HT1080 (cell line): ENCODE measurements at regions not wholly inside any gene's neighbourhood (a gene's known extent, or its start where the extent isn't known, plus 50 kb on each side); places are given as distances from the start of the nearest gene placed in this dataset.

Source experiments
- DNase-seq: peaks from one replicate; pipeline ENCODE4 v3.0.0-alpha.2; 2015; ENCODE audit warnings: low read depth

DNA sequence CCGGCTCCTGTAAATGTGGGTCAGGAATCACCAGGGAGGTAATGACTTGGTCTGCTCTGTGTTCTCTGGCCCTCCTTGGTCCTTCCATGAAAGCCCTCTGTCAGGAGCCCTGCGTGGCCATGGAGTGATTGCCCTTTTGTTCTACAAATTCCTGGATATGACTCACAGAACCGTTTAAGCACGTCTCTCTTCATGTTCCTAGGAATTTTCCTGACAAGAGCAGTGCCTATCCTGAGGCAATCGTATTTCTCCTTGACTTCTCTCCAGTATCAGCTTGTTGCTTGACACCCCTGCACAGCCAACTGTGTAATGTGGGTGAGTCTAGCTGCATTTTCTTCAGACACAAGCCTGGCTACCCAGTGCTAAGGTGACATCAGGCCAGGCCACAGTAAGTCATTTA lies 274.3 kb upstream of the ZNF462 start:
- peak; percentile 69 for DNase-seq

DNA sequence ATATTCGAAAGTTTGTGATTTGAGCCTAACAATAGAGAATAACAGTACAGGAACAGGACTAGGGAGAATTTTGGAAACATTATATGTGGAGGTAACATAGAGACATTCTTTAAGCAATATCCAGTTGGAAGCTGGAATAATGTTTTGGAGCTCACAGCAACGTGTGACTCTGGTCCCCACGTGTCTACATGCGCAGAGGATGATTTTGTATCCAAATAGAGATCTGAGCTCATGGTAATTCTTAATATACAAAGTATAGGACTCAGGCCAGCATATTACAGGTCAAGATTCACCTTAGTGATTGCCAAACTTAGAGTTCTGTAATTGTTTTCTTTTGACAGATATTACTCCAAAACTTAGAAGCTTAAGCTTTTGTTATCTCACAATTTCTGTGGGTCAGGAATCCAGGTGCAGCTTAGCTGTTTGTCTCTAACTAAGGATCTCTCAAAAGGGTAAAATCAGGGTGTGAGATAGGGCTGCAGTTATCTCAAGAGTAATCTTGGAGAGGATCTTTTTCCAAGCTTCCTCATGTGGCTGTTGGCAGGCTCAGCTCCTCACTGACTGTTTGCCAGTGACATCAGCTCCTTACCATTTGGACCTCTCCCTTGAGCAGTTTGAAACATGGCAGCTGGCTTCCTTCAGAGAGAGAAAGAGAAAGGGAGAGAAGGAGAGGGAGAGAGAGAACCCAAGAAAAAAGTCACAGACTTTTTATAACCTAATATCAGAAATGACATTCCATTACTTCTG lies 272.0 kb upstream of the ZNF462 start:
- DNase-seq = no peak

- DNase-seq = no peak
Observed at GRCh38 chr9:106593201-106593600, 269.8 kb upstream of the ZNF462 start.

DNA sequence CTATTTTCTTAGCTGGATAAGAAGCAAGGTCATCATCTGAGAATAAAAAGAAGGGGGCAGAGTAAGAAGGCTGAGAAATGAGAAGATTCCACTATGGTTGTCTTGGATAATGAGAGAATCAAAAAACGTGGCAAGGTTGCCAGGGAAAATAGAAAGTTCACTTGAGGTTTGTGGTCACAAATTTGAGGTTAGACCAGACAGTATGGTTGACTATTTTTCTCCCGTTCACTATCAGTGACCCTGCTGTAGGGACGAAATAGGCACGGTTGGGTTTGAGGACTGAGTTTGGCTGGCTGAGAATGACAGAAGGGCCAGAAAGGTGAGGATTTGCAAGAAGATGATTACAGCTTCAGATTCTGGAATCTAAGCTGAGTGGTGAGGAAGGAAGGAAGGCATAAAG lies 266.0 kb upstream of the ZNF462 start:
- DNase-seq = no peak

- DNase-seq = no peak
Observed at GRCh38 chr9:106600955-106601560, 261.9 kb upstream of the ZNF462 start.

GRCh38 chr9:106602344-106602743 lies 260.6 kb upstream of the ZNF462 start:
- DNase-seq = no peak

DNA sequence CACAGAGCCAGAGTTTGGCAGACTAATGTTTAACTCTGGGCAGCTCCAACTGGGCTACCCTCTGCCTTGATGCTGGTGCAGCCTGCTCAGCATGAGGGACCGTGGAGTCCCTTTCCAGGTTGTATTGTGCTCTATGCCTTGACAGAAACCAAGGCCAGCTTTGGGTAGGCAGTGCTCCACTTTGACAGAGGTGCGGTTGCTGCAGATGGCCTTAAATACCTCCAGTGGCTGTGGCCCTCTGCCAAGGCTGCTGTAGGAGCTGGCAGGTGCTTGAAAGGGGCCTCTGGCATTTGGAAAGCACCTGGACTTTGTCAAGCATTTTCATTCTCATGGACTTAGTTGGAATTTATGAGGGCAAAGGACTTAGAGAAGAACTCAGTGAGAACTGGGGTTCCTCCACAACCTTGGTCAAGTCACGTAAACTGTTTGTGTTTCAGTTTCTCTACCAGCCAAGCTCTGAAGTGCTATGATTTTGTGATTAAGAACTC lies 249.7 kb upstream of the ZNF462 start:
- no peak for DNase-seq

GRCh38 chr9:106615118-106615889 lies 247.7 kb upstream of the ZNF462 start:
- no peak for DNase-seq

- no peak for DNase-seq
Observed at GRCh38 chr9:106616026-106616425, 246.9 kb upstream of the ZNF462 start.

DNA sequence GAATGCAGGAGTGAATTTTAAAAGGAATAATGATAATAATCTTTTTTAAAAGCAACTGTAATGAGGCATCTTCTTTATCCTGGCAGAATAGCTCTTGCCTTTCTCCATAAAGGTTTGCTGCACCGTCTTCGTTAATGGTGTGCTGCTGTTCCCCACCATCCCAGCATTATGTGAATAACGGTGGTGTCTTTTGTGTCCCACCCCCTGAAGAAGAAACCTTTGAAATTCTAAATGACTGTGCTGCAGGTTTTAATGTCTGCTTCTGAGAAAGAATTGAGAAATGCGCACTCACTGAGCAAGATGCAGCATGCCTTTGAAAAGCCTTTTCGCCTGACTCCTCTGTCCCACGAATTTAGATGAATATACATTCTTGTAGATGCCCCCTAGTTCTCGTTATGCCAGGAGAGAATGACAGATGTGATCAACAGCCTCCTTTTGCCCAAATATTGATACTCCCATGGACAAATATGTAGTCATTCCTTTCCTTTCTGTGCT lies 246.1 kb upstream of the ZNF462 start:
- no peak for DNase-seq

DNA sequence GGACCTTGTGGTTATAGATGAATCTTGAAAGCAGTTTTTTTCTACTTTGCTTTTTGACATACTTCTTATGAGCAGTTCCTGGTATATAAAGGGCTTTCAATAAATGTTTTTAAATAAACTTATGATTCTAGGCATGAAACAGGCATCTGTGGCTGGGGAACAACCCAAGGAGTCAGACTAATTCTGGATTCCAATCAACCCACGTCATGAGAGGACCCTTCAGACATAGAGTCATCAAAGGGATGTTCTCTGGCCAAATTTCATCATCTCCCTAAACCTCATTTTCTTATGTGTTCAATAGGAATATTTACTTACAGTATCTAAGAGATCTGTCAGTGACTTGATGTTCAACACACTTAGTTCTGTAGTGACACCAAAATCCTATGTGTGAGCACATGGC lies 243.8 kb upstream of the ZNF462 start:
- peak; percentile 42 for DNase-seq

GRCh38 chr9:106620081-106620480 lies 242.9 kb upstream of the ZNF462 start:
- no peak for DNase-seq

GRCh38 chr9:106620866-106621265 lies 242.1 kb upstream of the ZNF462 start:
- DNase-seq = no peak

- DNase-seq = no peak
Observed at GRCh38 chr9:106621313-106622163, 241.4 kb upstream of the ZNF462 start.

- DNase-seq = no peak
Observed at GRCh38 chr9:106622164-106622487, 240.8 kb upstream of the ZNF462 start.

DNA sequence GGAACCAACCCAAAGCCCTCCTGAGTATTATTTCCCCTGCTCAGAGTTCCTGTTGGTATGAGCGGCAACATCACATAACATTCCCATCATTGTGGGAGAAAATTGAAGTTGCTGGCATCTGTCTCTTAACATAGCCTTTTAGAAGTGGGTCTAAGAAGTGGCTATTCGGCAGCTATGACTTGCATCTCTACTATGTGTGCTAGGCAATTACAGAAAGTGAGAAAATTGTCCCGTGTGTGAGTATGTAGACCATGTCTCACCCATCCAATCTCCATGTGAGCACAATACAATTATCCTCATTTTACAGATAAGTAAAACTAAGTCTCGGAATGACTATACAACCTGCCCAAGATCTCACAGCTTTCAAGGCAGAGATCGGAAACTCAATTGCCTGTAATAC lies 239.4 kb upstream of the ZNF462 start:
- no peak for DNase-seq

DNA sequence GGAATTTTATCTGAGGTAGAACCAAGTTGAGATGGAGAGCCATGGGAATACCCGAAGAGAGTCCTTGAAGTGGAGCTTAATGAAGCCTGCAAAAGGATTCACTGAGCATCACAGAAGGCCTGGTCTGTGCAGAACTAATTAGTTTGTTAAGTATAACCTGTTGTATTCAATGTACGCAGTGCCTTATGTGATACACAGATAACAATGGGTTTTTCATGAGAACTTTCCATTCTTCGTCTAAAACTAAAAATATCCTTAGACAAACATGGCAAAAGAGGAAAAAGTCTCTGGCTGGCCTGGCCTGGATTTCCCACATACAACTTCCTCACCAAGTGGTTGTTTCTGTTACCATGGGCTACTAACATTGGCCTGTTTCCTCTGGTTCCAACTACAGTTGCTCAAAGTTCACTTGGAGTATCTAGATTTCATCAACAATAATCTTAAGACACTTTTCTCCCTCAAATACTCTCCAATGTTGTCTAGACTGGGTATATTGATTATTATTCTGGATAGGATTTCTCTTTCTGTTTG lies 237.6 kb upstream of the ZNF462 start:
- no peak for DNase-seq

GRCh38 chr9:106626936-106627335 lies 236.0 kb upstream of the ZNF462 start:
- DNase-seq = no peak

DNA sequence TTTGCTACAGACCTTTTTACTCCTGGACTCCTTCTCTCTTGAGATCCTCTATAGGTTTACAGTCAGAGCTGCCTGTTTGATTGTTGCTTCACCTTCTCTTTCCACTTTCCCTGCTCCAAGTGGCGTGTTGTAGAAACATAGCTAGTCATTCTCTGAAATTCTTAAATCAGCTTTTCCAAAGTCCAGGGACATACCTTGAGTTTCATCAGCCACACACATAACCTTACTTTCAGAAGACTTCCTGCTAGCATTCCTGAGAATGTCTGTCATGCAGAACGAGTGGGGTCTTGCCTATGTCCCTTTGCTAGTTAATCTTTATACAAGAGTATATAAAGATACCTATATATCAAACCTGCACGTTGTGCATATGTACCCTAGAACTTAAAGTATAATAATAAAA lies 230.3 kb upstream of the ZNF462 start:
- DNase-seq = peak; percentile 21

- DNase-seq = no peak
Observed at GRCh38 chr9:106634183-106634582, 228.8 kb upstream of the ZNF462 start.

DNA sequence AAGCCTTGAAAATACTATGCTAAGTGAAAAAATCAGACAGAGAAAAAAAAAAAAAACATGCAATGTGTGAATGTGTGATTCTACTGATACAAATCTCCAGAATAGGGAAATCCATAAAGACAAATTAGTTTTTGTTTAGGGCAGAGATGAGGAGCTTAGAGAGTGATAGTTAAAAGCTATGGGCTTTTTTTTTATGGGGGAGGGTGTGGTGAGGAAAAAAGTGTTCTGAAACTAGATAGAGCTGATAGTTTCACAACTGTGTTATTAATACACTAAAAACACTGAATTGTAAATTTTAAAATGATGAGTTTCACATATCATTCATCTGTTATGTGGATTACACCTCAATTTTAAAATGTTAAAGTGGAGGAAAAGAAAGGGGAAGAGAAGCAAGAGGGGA lies 228.3 kb upstream of the ZNF462 start:
- no peak for DNase-seq
